ENCODE measurements at regions not wholly inside any gene's neighbourhood (a gene's known extent, or its start where the extent isn't known, plus 50 kb on each side); places are given as distances from the start of the nearest gene placed in this dataset.

- DNase-seq (ENCODE audit: low read depth) = no peak
Observed at GRCh38 chr16:55169780-55170179, 154.2 kb upstream of the IRX6 start.

GRCh38 chr16:55171241-55171640 lies 152.8 kb upstream of the IRX6 start:
- no peak for DNase-seq (ENCODE audit: low read depth)

GRCh38 chr16:55175389-55175788 lies 148.6 kb upstream of the IRX6 start:
- no peak for DNase-seq (ENCODE audit: low read depth)

GRCh38 chr16:55176901-55177300 lies 147.1 kb upstream of the IRX6 start:
- DNase-seq (ENCODE audit: low read depth) = no peak

GRCh38 chr16:55179411-55179810 lies 144.6 kb upstream of the IRX6 start:
- DNase-seq (ENCODE audit: low read depth) = no peak

GRCh38 chr16:55179852-55180585 lies 144.0 kb upstream of the IRX6 start:
- no peak for DNase-seq (ENCODE audit: low read depth)

GRCh38 chr16:55184052-55184451 lies 140.0 kb upstream of the IRX6 start:
- DNase-seq (ENCODE audit: low read depth) = no peak

- DNase-seq (ENCODE audit: low read depth) = no peak
Observed at GRCh38 chr16:55184619-55185018, 139.4 kb upstream of the IRX6 start.

GRCh38 chr16:55189224-55189623 lies 134.8 kb upstream of the IRX6 start:
- DNase-seq (ENCODE audit: low read depth) = no peak

GRCh38 chr16:55189682-55190636 lies 134.0 kb upstream of the IRX6 start:
- no peak for DNase-seq (ENCODE audit: low read depth)

- no peak for DNase-seq (ENCODE audit: low read depth)
Observed at GRCh38 chr16:55192734-55193133, 131.3 kb upstream of the IRX6 start.

- DNase-seq (ENCODE audit: low read depth) = no peak
Observed at GRCh38 chr16:55203570-55203969, 120.4 kb upstream of the IRX6 start.

- DNase-seq (ENCODE audit: low read depth) = no peak
Observed at GRCh38 chr16:55204069-55204468, 119.9 kb upstream of the IRX6 start.

GRCh38 chr16:55204923-55205322 lies 119.1 kb upstream of the IRX6 start:
- DNase-seq (ENCODE audit: low read depth) = no peak

- no peak for DNase-seq (ENCODE audit: low read depth)
Observed at GRCh38 chr16:55207693-55208428, 116.1 kb upstream of the IRX6 start.

GRCh38 chr16:55209626-55210025 lies 114.4 kb upstream of the IRX6 start:
- no peak for DNase-seq (ENCODE audit: low read depth)

- DNase-seq (ENCODE audit: low read depth) = no peak
Observed at GRCh38 chr16:55212791-55213190, 111.2 kb upstream of the IRX6 start.

- no peak for DNase-seq (ENCODE audit: low read depth)
Observed at GRCh38 chr16:55214412-55214811, 109.6 kb upstream of the IRX6 start.

GRCh38 chr16:55214974-55215494 lies 109.0 kb upstream of the IRX6 start:
- DNase-seq (ENCODE audit: low read depth) = no peak

- DNase-seq (ENCODE audit: low read depth) = no peak
Observed at GRCh38 chr16:55217392-55217791, 106.6 kb upstream of the IRX6 start.

GRCh38 chr16:55221836-55222235 lies 102.2 kb upstream of the IRX6 start:
- no peak for DNase-seq (ENCODE audit: low read depth)

GRCh38 chr16:55222486-55222885 lies 101.5 kb upstream of the IRX6 start:
- no peak for DNase-seq (ENCODE audit: low read depth)

Measured in non-pigmented ciliary epithelial cell (primary cell).